ENCODE measurements at regions not wholly inside any gene's neighbourhood (a gene's known extent, or its start where the extent isn't known, plus 50 kb on each side); places are given as distances from the start of the nearest gene placed in this dataset.

GRCh38 chr11:90884181-90884580, 661.3 kb upstream of the CHORDC1 start:
- no peak overlapping the region for H3K4me3 ChIP-seq
- H3K4me1 ChIP-seq = no peaks in the 10 kb centered on the region
- intact Hi-C loops (cut with DNase I) = no loop called here
- ATAC-seq (no peak), DNase-seq (no peak)
- H3K27me3 ChIP-seq (ENCODE audit: insufficient read depth in 3 of 3, low read length in 2 of 3) = no peaks in the 10 kb centered on the region
- H3K27ac ChIP-seq = no peak overlapping the region
- TF ChIP-seq CTCF (IDR thresholded peaks at IDR 0.05) = no peak
- no peaks in the 10 kb centered on the region for H3K36me3 ChIP-seq (ENCODE audit: insufficient read depth in 1 of 2, low read depth in 1 of 2)
- no peaks in the 10 kb centered on the region for H3K9me3 ChIP-seq

- intact Hi-C loops (cut with DNase I) = no loop called here
- Histone ChIP-seq H3K4me1 (no peaks in the 10 kb centered on the region), H3K9me3 (no peaks in the 10 kb centered on the region), H3K27ac (no peak overlapping the region), H3K4me3 (no peak overlapping the region), H3K27me3 (ENCODE audit: insufficient read depth in 3 of 3, low read length in 2 of 3) (no peaks in the 10 kb centered on the region), H3K36me3 (ENCODE audit: insufficient read depth in 1 of 2, low read depth in 1 of 2) (no peaks in the 10 kb centered on the region)
- ATAC-seq (no peak), DNase-seq (no peak)
- TF ChIP-seq CTCF (IDR thresholded peaks at IDR 0.05) = no peak
- WGBS, 3 donors = 34 to 57% (median 52%) methylated on average over 1 of the region's 1 CpG
Observed at GRCh38 chr11:90874986-90875385, 652.1 kb upstream of the CHORDC1 start.

GRCh38 chr11:90874281-90874680, 651.4 kb upstream of the CHORDC1 start:
- no peaks in the 10 kb centered on the region for H3K36me3 ChIP-seq (ENCODE audit: insufficient read depth in 1 of 2, low read depth in 1 of 2)
- no peak for DNase-seq
- H3K27ac ChIP-seq = no peak overlapping the region
- no peaks in the 10 kb centered on the region for H3K27me3 ChIP-seq (ENCODE audit: insufficient read depth in 3 of 3, low read length in 2 of 3)
- intact Hi-C loops (cut with DNase I) = no loop called here
- ATAC-seq = no peak
- H3K9me3 ChIP-seq = no peaks in the 10 kb centered on the region
- no peak overlapping the region for H3K4me3 ChIP-seq
- no peaks in the 10 kb centered on the region for H3K4me1 ChIP-seq
- TF ChIP-seq CTCF (IDR thresholded peaks at IDR 0.05) = no peak

GRCh38 chr11:90867416-90867815, 644.6 kb upstream of the CHORDC1 start:
- TF ChIP-seq CTCF (IDR thresholded peaks at IDR 0.05) = no peak
- intact Hi-C loops (cut with DNase I) = no loop called here

GRCh38 chr11:90856790-90857189, 633.9 kb upstream of the CHORDC1 start:
- Histone ChIP-seq H3K4me3 (no peak overlapping the region), H3K27ac (no peak overlapping the region), H3K27me3 (ENCODE audit: insufficient read depth in 3 of 3, low read length in 2 of 3) (no peaks in the 10 kb centered on the region), H3K9me3 (no peaks in the 10 kb centered on the region), H3K36me3 (ENCODE audit: insufficient read depth in 1 of 2, low read depth in 1 of 2) (no peaks in the 10 kb centered on the region), H3K4me1 (no peaks in the 10 kb centered on the region)
- TF ChIP-seq CTCF (IDR thresholded peaks at IDR 0.05) = no peak
- no peak for ATAC-seq
- no peak for DNase-seq
- intact Hi-C loops (cut with DNase I) = no loop called here
- 80 to 87% (median 81%) methylated on average over 1 of the region's 1 CpG for WGBS, 3 donors

More at GRCh38 chr11:90867416-90867815, 644.6 kb upstream of the CHORDC1 start:
- no peak for ATAC-seq
- Histone ChIP-seq H3K27ac (no peak overlapping the region), H3K36me3 (ENCODE audit: insufficient read depth in 1 of 2, low read depth in 1 of 2) (no peaks in the 10 kb centered on the region), H3K27me3 (ENCODE audit: insufficient read depth in 3 of 3, low read length in 2 of 3) (no peaks in the 10 kb centered on the region), H3K9me3 (no peaks in the 10 kb centered on the region), H3K4me1 (no peaks in the 10 kb centered on the region), H3K4me3 (no peak overlapping the region)
- DNase-seq = no peak

Data from psoas muscle (tissue), 7 donors.